ENCODE measurements at regions not wholly inside any gene's neighbourhood (a gene's known extent, or its start where the extent isn't known, plus 50 kb on each side); places are given as distances from the start of the nearest gene placed in this dataset.

GRCh38 chr5:82356021-82356420 lies 77.9 kb upstream of the RPS23 start:
- intact Hi-C loops (cut with DNase I) = loop anchor here in 9 of 10 donors (5.0 to 10.0 kb wide), 8 partner anchors 49 to 1119 kb away; partner anchors contain the start of genes VCAN (in 5 of the 9), TMEM167A (in 1 of the 9) and XRCC4 (in 1 of the 9)
- Histone ChIP-seq H3K9me3 (no peaks in the 10 kb centered on the region), H3K36me3 (no peaks in the 10 kb centered on the region), H3K4me1 (peaks cover 0 to 43% (median 28%) of the 10 kb centered on the region in 12 donors), H3K27me3 (no peaks in the 10 kb centered on the region), H3K27ac (peak overlapping the region in 8 of 12 donors; percentile 14 to 84 (median 56)), H3K4me3 (no peak overlapping the region)
- DNase-seq = no peak
- peak in 1 of 4 donors; percentile 39 for ATAC-seq
- WGBS, 4 donors = 75 to 81% (median 80%) methylated on average over 4 of the region's 4 CpGs
- TF ChIP-seq, protein P1, sequence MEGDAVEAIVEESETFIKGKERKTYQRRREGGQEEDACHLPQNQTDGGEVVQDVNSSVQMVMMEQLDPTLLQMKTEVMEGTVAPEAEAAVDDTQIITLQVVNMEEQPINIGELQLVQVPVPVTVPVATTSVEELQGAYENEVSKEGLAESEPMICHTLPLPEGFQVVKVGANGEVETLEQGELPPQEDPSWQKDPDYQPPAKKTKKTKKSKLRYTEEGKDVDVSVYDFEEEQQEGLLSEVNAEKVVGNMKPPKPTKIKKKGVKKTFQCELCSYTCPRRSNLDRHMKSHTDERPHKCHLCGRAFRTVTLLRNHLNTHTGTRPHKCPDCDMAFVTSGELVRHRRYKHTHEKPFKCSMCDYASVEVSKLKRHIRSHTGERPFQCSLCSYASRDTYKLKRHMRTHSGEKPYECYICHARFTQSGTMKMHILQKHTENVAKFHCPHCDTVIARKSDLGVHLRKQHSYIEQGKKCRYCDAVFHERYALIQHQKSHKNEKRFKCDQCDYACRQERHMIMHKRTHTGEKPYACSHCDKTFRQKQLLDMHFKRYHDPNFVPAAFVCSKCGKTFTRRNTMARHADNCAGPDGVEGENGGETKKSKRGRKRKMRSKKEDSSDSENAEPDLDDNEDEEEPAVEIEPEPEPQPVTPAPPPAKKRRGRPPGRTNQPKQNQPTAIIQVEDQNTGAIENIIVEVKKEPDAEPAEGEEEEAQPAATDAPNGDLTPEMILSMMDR (IDR thresholded peaks at IDR 0.05) = no peak
- TF ChIP-seq POLR2A (IDR thresholded peaks at IDR 0.05) = no peak

- peak in 1 of 5 donors; percentile 37 for DNase-seq
- no peak for ATAC-seq
Observed at GRCh38 chr5:82355496-82355895, 77.3 kb upstream of the RPS23 start.

GRCh38 chr5:82355053-82355452 lies 76.9 kb upstream of the RPS23 start:
- TF ChIP-seq, protein P1 (IDR thresholded peaks at IDR 0.05) = no peak
- TF ChIP-seq POLR2A (IDR thresholded peaks at IDR 0.05) = no peak
- H3K27me3 ChIP-seq = no peaks in the 10 kb centered on the region
- WGBS, 4 donors = 85 to 92% (median 89%) methylated on average over 3 of the region's 3 CpGs
- intact Hi-C loops (cut with DNase I) = loop anchor here in 9 of 10 donors (5.0 to 10.0 kb wide), 8 partner anchors 50 to 1120 kb away; partner anchors contain the start of genes VCAN (in 5 of the 9), TMEM167A (in 1 of the 9) and XRCC4 (in 1 of the 9)
- peaks cover 0 to 43% (median 28%) of the 10 kb centered on the region in 12 donors for H3K4me1 ChIP-seq
- DNase-seq (no peak), ATAC-seq (no peak)
- peak overlapping the region in 3 of 12 donors; percentile 70 to 84 (median 79) for H3K27ac ChIP-seq
- H3K36me3 ChIP-seq = no peaks in the 10 kb centered on the region
- no peaks in the 10 kb centered on the region for H3K9me3 ChIP-seq
- H3K4me3 ChIP-seq = no peak overlapping the region

More at GRCh38 chr5:82355496-82355895, 77.3 kb upstream of the RPS23 start:
- Histone ChIP-seq H3K36me3 (no peaks in the 10 kb centered on the region), H3K4me1 (peaks cover 0 to 43% (median 28%) of the 10 kb centered on the region in 12 donors), H3K27ac (peak overlapping the region in 8 of 12 donors; percentile 14 to 84 (median 42)), H3K4me3 (no peak overlapping the region), H3K9me3 (no peaks in the 10 kb centered on the region), H3K27me3 (no peaks in the 10 kb centered on the region)
- 58 to 73% (median 60%) methylated on average over 2 of the region's 2 CpGs for WGBS, 4 donors
- intact Hi-C loops (cut with DNase I) = loop anchor here in 9 of 10 donors (5.0 to 10.0 kb wide), 8 partner anchors 49 to 1119 kb away; partner anchors contain the start of genes VCAN (in 5 of the 9), TMEM167A (in 1 of the 9) and XRCC4 (in 1 of the 9)
- no peak for TF ChIP-seq POLR2A (IDR thresholded peaks at IDR 0.05)
- TF ChIP-seq, protein P1 (IDR thresholded peaks at IDR 0.05) = no peak

GRCh38 chr5:82354543-82354942 lies 76.4 kb upstream of the RPS23 start:
- peak overlapping the region in 1 of 12 donors; percentile 79 for H3K27ac ChIP-seq
- H3K9me3 ChIP-seq = no peaks in the 10 kb centered on the region
- DNase-seq = no peak
- TF ChIP-seq, protein P1 (IDR thresholded peaks at IDR 0.05) = no peak
- no peak for TF ChIP-seq POLR2A (IDR thresholded peaks at IDR 0.05)
- no peak overlapping the region for H3K4me3 ChIP-seq
- intact Hi-C loops (cut with DNase I) = loop anchor here (5.0 to 10.0 kb wide), 14 partner anchors 50 to 1208 kb away; partner anchors contain the start of genes VCAN (in 5 of the 10), TMEM167A (in 2 of the 10) and XRCC4 (in 2 of the 10)
- H3K4me1 ChIP-seq = peaks cover 0 to 43% (median 28%) of the 10 kb centered on the region in 12 donors
- ATAC-seq = no peak
- WGBS, 4 donors = 90 to 100% (median 95%) methylated on average over 2 of the region's 2 CpGs
- no peaks in the 10 kb centered on the region for H3K27me3 ChIP-seq
- H3K36me3 ChIP-seq = no peaks in the 10 kb centered on the region
